Hepatocyte (in vitro differentiated cells): ENCODE measurements at regions not wholly inside any gene's neighbourhood (a gene's known extent, or its start where the extent isn't known, plus 50 kb on each side); places are given as distances from the start of the nearest gene placed in this dataset.

ENCODE experiments used
- CTCF ChIP-seq: fragments of 200-600 bp; sonication (generic); IDR thresholded peaks from 2 replicates; pipeline ENCODE4 v1.5.1; 2016; ENCODE audit warnings: antibody characterized with exemption, mild to moderate bottlenecking; ENCODE audit not compliant: poor library complexity
- EZH2 ChIP-seq: fragments of 200-600 bp; sonication (generic); IDR thresholded peaks from 2 replicates; pipeline ENCODE4 v1.6.1; 2016; ENCODE audit warnings: antibody characterized with exemption, mild to moderate bottlenecking, borderline replicate concordance
- EZH2phosphoT487 ChIP-seq: fragments of 200-600 bp; sonication (generic); IDR thresholded peaks from one replicate; pipeline ENCODE4 v1.6.1; 2018; ENCODE audit warnings: antibody characterized with exemption, mild to moderate bottlenecking, low read depth, moderate library complexity; ENCODE audit not compliant: unreplicated experiment, severe bottlenecking

- TF ChIP-seq EZH2phosphoT487 (no peak), CTCF (no peak), EZH2 (no peak)
These were observed 1075.6 kb upstream of the CNTNAP5 start for GRCh38 chr2:122949523-122949922.
